GM19397 (cell line): ENCODE measurements at regions not wholly inside any gene's neighbourhood (a gene's known extent, or its start where the extent isn't known, plus 50 kb on each side); places are given as distances from the start of the nearest gene placed in this dataset.
"Not testable (repeated sequence)": the region's sequence is repeated elsewhere in the genome, so short reads cannot be mapped to it uniquely, and the experiment has no call there.

Experiments used
- ATAC-seq: cut with Tn5 transposase; IDR thresholded peaks from one replicate; pipeline ENCODE4 v1.9.1; 2021; ENCODE audit warnings: mild to moderate bottlenecking, moderate library complexity; ENCODE audit not compliant: unreplicated experiment

DNA sequence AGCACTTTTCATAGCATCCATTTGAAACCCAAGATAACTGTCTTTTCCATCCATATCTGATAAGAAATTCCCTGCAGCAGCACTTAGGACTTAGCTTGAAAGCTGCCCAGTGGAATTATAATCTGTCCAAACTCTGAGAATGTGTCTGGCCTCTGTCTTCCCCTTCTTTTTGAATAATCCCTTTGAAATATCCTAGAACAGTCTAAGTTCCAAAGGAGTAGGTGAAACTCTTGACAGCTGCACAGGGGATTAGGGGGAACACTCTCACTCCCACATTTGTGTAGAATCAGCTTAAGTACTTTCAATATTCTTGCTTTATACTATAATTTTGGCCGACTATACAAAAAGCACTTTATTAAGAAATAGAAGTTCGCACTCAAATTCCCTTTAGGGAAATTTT, 157.7 kb downstream of the PAPSS1 start:
- ATAC-seq, result no peak

DNA sequence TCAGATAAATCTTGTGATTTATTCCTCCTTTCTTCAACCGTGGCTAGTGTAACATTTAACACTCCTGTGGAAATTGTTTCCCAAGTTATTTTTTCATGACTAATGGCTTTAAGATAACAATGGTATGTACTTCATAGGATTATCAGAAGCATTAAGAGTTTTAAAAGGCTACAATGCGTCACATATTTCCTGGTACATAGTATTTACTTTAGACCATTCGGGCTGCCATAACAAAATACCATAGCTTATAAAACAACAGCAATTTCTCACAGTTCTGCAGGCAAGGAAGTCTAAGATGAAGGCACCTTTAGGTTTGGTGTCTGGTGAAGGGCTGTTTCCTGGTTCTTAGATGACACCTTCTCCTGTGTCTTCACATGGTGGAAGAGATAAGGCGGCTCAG, 158.6 kb downstream of the PAPSS1 start:
- no peak for ATAC-seq

GRCh38 chr4:107559653-107560052, 160.4 kb downstream of the PAPSS1 start:
- no peak for ATAC-seq

- ATAC-seq, result no peak
Measured at GRCh38 chr4:107552306-107552705, 167.7 kb downstream of the PAPSS1 start.

GRCh38 chr4:107548211-107548905, 171.7 kb downstream of the PAPSS1 start:
- no peak for ATAC-seq

GRCh38 chr4:107546638-107547037, 173.4 kb downstream of the PAPSS1 start:
- no peak for ATAC-seq

DNA sequence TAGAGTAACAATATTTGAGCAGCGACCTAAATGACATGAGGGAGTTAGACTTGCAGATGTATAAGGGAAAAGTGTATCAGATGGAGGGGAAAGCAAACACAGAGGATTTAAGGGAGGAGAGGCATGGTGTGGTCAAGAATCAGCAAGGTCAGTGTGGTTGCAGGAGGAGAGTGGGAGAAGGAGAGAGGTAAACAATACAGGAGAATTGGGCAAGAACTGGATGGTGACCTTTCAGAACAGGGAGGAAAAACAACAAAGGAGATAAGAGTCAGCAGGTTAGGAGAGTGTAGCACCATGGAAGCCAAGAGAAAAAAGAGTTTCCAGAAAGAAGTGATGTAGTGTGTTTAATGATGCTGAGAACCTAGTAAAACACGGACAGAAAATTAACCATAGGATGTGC, 178.5 kb downstream of the PAPSS1 start:
- no peak for ATAC-seq

DNA sequence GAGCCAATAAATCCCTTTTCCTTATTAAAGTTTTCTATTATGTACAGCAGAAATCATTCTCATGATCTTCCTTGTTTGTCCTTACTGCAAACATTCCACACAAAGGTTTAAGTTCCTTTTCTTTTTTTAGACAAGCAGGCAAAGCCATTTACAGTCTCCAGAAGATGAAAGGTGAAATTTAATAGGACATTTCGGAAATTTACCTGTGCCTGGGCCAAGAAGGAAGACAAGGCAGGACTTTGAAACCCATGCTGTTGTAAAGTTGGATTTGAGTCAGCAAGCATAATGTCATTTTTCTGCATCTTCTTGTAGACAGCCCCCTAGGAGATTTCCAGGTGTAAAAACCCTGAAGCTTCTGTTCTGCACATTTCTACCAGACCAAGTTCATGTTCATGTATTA, 188.1 kb downstream of the PAPSS1 start:
- ATAC-seq, result no peak

GRCh38 chr4:107520368-107520767, 199.7 kb downstream of the PAPSS1 start:
- no peak for ATAC-seq

GRCh38 chr4:107519053-107519452, 201.0 kb downstream of the PAPSS1 start:
- ATAC-seq, result no peak

DNA sequence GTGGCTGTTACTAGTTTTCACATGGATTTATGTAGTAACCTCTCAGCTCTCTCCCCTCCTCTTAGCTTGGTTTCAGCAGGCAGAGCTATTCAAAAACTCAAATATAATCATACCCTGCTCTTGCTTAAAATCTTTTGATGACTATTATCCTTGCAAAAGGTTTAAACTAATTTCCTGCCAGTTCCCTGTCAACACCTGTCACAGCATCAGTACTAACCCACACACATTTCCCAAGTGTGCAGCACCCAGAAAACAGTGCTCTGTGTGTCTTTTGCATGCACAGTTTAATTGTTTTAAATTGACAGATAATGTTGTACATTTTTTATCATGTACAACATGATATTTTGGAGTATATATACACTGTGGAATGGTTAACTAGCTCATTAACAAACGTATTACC, 202.0 kb downstream of the PAPSS1 start:
- no peak for ATAC-seq

- no peak for ATAC-seq
Measured at GRCh38 chr4:107512549-107512948, 207.5 kb downstream of the PAPSS1 start.

GRCh38 chr4:107509615-107510014, 210.4 kb downstream of the PAPSS1 start:
- ATAC-seq, result no peak

DNA sequence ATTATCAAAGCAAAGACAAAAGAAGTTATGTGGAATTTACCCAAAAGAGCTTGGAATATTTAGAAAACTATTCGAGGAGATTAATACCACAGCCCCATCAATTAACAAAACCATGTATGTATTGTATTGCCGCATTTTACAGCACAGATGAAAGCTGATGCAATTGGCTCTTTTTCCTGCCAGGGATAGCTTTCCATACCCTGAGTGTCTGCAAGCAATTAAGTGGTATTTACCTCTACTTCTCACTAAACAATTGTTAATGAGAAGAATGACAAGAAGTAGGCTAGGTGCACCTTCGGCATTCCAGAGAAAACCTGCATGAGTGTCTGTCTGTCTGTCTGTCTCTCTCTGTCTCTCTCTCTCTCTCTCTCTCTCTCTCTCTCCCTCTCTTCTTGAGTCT, 219.5 kb downstream of the PAPSS1 start:
- no peak for ATAC-seq

DNA sequence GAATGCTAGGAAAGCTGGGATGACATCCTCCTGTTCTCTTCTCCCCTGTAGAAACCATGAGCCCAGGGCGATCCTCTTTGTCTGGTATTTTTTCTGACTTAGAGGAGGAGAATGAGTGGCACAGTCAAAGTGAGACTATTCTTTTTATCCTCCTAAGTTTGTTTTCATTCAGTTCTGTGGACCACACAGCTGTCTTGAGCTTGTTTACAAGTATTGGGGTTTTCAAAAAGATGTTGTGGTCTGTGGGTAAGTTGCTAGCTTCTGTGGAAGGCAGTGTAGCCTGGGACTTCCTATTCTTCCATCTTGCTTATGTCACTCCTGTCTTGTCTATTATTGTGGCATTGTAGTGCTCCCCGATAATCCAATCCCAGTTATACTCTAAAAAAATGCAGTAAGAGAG, 223.0 kb downstream of the PAPSS1 start:
- ATAC-seq, result no peak

DNA sequence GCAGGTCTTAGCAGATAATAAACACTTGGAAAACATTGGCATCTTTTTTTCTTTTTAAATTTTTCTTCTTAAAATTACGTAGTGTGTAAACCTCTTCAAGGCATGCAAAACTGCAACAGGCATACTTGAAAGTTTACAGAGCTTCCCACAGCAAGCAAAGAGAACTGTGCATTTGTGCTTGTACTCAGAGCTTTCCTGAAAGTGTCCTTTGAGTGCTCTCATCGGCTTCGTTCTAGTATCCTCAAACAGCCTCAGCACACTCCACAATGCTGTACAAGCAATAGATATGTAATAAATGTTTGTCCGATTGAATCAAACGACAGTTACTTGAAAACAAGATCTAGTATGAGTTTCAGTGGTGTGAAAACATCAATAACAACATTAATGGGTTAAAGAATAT, 227.5 kb downstream of the PAPSS1 start:
- no peak for ATAC-seq

- ATAC-seq, result no peak
Measured at GRCh38 chr4:107490116-107490515, 229.9 kb downstream of the PAPSS1 start.

- ATAC-seq, result not testable (repeated sequence)
Measured at GRCh38 chr4:107483621-107484020, 236.4 kb downstream of the PAPSS1 start.

DNA sequence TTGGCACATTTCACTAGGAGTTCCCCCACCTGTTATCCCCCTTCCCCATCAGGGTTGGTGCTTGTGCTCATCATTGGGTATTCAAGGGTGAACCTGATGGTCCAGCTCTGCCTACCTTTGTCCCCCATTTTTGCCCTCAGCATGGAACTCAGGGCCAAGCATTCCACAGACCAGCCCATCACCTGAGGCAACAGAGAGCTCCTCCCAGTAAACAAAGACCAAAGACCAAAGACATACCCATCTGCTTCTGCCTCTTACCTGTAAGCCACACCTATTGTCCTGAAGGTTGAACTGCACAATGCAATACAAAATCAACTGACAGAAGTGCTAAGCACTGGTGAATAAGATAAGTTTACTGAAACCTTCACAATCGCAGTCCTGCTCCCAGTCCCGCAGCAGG, 237.5 kb downstream of the PAPSS1 start:
- no peak for ATAC-seq

- ATAC-seq, result no peak
Measured at GRCh38 chr4:107478327-107478980, 241.6 kb downstream of the PAPSS1 start.

DNA sequence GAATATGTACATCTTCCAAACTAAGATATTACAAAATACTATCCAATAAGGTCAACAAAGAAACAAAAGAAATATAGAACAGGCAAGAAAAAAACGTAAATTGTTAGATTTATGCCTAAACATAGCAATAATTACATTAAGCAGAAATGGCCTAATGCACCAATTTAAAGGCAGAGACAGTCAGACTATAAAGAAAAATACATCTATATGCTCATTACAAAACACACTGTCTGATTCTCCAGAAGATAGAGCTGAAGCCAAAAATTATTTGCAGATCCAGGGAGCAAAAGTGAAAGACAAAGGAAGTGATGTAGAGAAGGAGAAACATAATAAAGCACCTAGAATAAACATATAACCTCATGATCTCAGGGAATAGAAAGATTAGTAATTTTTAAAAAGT, 246.9 kb downstream of the PAPSS1 start:
- ATAC-seq, result no peak

- no peak for ATAC-seq
Measured at GRCh38 chr4:107472265-107472948, 247.6 kb downstream of the PAPSS1 start.
